Glutamatergic neuron (in vitro differentiated cells): ENCODE measurements at regions not wholly inside any gene's neighbourhood (a gene's known extent, or its start where the extent isn't known, plus 50 kb on each side); places are given as distances from the start of the nearest gene placed in this dataset.
"Not testable (repeated sequence)": the region's sequence is repeated elsewhere in the genome, so short reads cannot be mapped to it uniquely, and the experiment has no call there.

Experiments used
- DNase-seq: peaks from one replicate; pipeline ENCODE4 v3.0.0; 2022
- H3K27ac Mint-ChIP-seq: one replicate; pipeline ENCODE4 v1.8.0; 2020; ENCODE audit warnings: mild to moderate bottlenecking, mixed read lengths, inconsistent platforms; ENCODE audit not compliant: unreplicated experiment
- H3K27me3 Mint-ChIP-seq: one replicate; pipeline ENCODE4 v1.8.0; 2020; ENCODE audit warnings: mild to moderate bottlenecking, moderate library complexity, mixed read lengths, inconsistent platforms; ENCODE audit not compliant: unreplicated experiment
- H3K36me3 Mint-ChIP-seq: one replicate; pipeline ENCODE4 v1.8.0; 2020; ENCODE audit warnings: mild to moderate bottlenecking, mixed read lengths, inconsistent platforms; ENCODE audit not compliant: unreplicated experiment
- H3K4me1 Mint-ChIP-seq: one replicate; pipeline ENCODE4 v1.8.0; 2020; ENCODE audit warnings: mild to moderate bottlenecking, low read depth, mixed read lengths, inconsistent platforms; ENCODE audit not compliant: unreplicated experiment
- H3K4me3 Mint-ChIP-seq: one replicate; pipeline ENCODE4 v1.8.0; 2020; ENCODE audit warnings: mild to moderate bottlenecking, mixed read lengths, inconsistent platforms; ENCODE audit not compliant: unreplicated experiment
- H3K9me3 Mint-ChIP-seq: one replicate; pipeline ENCODE4 v1.8.0; 2020; ENCODE audit warnings: mild to moderate bottlenecking, moderate library complexity, mixed read lengths, inconsistent platforms; ENCODE audit not compliant: unreplicated experiment
- CTCF ChIP-seq: fragments of 200-600 bp; sonication (generic); IDR thresholded peaks from one replicate; pipeline ENCODE4 v1.5.0; 2021; ENCODE audit not compliant: partially characterized antibody, unreplicated experiment

DNA sequence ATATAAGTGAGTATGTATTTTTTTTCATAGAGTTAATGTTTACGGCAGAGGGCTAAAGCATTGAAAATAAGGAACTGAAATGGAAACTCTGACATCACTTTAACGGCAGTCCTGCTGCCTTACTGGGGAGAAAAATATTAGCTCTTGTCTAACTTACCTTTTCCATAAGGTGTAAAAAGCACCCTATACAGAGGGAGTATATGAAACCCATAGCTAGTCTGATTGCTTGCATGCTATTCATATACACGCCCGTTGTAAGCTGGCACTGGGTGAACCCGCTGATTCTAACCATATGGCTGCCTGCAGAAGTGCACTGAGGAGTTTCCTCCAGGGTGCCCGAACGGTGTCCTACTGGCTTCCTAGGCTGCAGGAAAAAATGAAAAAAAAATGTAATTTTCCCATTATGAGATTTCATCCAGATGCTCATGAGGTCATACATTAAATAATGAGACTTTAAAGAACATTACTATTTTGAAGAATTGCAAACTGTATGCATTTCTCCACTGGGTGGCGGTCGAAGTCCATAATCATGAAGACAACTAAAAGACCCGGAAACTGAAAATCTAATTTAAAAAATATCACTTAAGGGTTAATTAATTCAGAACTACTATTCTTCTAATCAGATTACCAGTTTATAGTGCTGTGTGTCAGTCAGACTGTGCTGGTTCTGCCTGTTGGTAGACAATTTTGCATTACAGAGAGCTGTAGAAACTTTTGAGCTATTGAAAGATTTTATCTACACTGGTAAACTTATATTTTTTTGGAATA, 144.7 kb downstream of the ALX1 start:
- TF ChIP-seq CTCF: peak; percentile 55
- Mint-ChIP-seq H3K36me3 (no peaks in the 10 kb centered on the region), H3K4me3 (no peak overlapping the region), H3K4me1 (no peaks in the 10 kb centered on the region), H3K27ac (no peak overlapping the region), H3K27me3 (no peaks in the 10 kb centered on the region), H3K9me3 (peaks cover 1% of the 10 kb centered on the region)
- peak; percentile 28 for DNase-seq

DNA sequence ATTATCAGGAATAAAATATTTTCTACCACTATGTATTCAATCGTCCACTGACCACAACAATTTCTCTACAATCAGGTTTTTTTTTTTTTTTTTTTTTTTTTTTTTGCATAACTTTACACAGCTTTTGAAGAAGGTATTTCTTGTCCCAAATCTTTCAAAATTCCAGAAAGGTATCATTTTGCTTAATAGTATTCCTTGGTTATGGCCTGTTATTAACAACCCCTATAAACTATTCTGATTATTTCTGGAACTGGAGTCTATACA, 145.3 kb downstream of the ALX1 start:
- no peak overlapping the region for H3K4me3 Mint-ChIP-seq
- DNase-seq: no peak
- H3K27me3 Mint-ChIP-seq: no peaks in the 10 kb centered on the region
- no peaks in the 10 kb centered on the region for H3K36me3 Mint-ChIP-seq
- TF ChIP-seq CTCF: no peak
- peaks cover 1% of the 10 kb centered on the region for H3K9me3 Mint-ChIP-seq
- H3K27ac Mint-ChIP-seq: no peak overlapping the region
- H3K4me1 Mint-ChIP-seq: no peaks in the 10 kb centered on the region

DNA sequence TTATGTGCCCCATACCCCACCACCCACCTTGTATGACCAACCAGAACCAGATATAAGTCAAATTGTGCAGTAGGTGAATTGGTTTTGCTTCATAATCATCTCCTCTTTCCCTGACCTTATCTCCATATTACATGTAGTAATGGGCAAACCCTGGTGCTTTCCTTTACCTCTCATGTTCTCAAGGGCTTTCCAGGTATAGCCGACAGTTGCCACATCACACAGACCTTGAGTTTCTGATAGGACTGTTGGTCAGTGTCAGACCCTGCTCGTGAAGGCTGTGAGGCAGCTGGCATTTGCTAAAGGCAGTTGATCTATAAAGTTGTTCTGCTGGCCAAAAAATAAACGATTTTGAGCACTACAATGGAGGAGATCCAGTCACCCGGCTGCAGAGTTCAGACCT, 145.9 kb downstream of the ALX1 start:
- no peak overlapping the region for H3K27ac Mint-ChIP-seq
- H3K36me3 Mint-ChIP-seq: no peaks in the 10 kb centered on the region
- no peak overlapping the region for H3K4me3 Mint-ChIP-seq
- peaks cover 1% of the 10 kb centered on the region for H3K9me3 Mint-ChIP-seq
- DNase-seq: no peak
- H3K27me3 Mint-ChIP-seq: no peaks in the 10 kb centered on the region
- no peak for TF ChIP-seq CTCF
- no peaks in the 10 kb centered on the region for H3K4me1 Mint-ChIP-seq

- not testable (repeated sequence) for H3K27me3 Mint-ChIP-seq, DNase-seq, H3K36me3 Mint-ChIP-seq, H3K27ac Mint-ChIP-seq, H3K4me1 Mint-ChIP-seq, H3K9me3 Mint-ChIP-seq, H3K4me3 Mint-ChIP-seq
Measured at GRCh38 chr12:85433148-85433547, 153.1 kb downstream of the ALX1 start.

DNA sequence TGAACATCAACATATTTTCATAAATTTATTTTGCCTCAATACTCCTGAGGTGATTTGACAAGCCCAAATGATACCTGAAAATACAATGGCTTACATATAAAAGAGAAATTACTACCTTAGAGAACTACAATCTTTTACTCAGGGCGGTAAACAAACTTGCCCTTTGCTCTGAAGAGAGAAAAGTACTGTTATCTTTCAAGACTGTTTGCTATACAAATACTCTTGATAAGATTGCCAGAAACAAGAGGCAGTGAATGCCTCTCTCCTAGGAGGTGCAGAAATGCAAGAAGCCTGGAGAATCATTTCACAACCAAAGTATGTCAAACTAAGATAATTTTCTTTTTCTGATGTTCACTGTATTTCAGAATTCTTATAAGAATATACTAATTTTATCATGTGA, 160.3 kb downstream of the ALX1 start:
- Mint-ChIP-seq H3K9me3 (peaks cover 2% of the 10 kb centered on the region), H3K4me3 (no peak overlapping the region)
- TF ChIP-seq CTCF: no peak

More for the DNA sequence above, 160.3 kb downstream of the ALX1 start:
- no peak for DNase-seq
- Mint-ChIP-seq H3K27me3 (no peaks in the 10 kb centered on the region), H3K4me1 (peaks cover 6% of the 10 kb centered on the region), H3K27ac (no peak overlapping the region), H3K36me3 (no peaks in the 10 kb centered on the region)
